SK-N-SH treated with all-trans-retinoic acid at 6 μM for 48 hours (cell line): ENCODE measurements at regions not wholly inside any gene's neighbourhood (a gene's known extent, or its start where the extent isn't known, plus 50 kb on each side); places are given as distances from the start of the nearest gene placed in this dataset.

Source experiments
- ATAC-seq: fragments of 200-7000 bp; cut with Tn5 transposase; 3 replicates; pipeline ENCODE4 v1.9.1; 2020; ENCODE audit warnings: mild to moderate bottlenecking, moderate library complexity
- ARNTL ChIP-seq: fragments of 450-650 bp; formaldehyde crosslinking; IDR thresholded peaks from 2 replicates; pipeline ENCODE4 v1.5.0; 2020; ENCODE audit warnings: low read depth, mild to moderate bottlenecking, moderate library complexity, borderline replicate concordance
- BACH2 ChIP-seq: fragments of 250-450 bp; sonication (Bioruptor Pico); IDR thresholded peaks from 2 replicates; pipeline ENCODE4 v1.9.0; 2021; ENCODE audit warnings: mild to moderate bottlenecking, borderline replicate concordance
- CSDC2 ChIP-seq: fragments of 250-450 bp; sonication (Bioruptor Pico); IDR thresholded peaks from 2 replicates; pipeline ENCODE4 v1.5.0; 2020; ENCODE audit warnings: mild to moderate bottlenecking, moderate library complexity
- ESRRG ChIP-seq: fragments of 250-450 bp; sonication (Bioruptor Pico); IDR thresholded peaks from 2 replicates; pipeline ENCODE4 v1.6.1; 2021; ENCODE audit warnings: mild to moderate bottlenecking
- GLIS3 ChIP-seq: fragments of 250-450 bp; sonication (Bioruptor Pico); IDR thresholded peaks from 2 replicates; pipeline ENCODE4 v1.5.0; 2020; ENCODE audit warnings: mild to moderate bottlenecking, moderate library complexity
- ISL1 ChIP-seq: fragments of 250-450 bp; sonication (Bioruptor Pico); IDR thresholded peaks from 2 replicates; pipeline ENCODE4 v2.1.2; 2022; ENCODE audit warnings: mild to moderate bottlenecking, moderate library complexity
- POU6F1 ChIP-seq: fragments of 250-450 bp; sonication (Bioruptor Pico); IDR thresholded peaks from 2 replicates; pipeline ENCODE4 v1.8.0; 2021; ENCODE audit warnings: low read depth, mild to moderate bottlenecking, moderate library complexity, borderline replicate concordance
- PPARA ChIP-seq: fragments of 250-450 bp; sonication (Bioruptor Pico); IDR thresholded peaks from 2 replicates; pipeline ENCODE4 v1.5.0; 2020; ENCODE audit warnings: mild to moderate bottlenecking, borderline replicate concordance
- RARB ChIP-seq: fragments of 250-450 bp; sonication (Bioruptor Pico); IDR thresholded peaks from 2 replicates; pipeline ENCODE4 v1.8.0; 2021; ENCODE audit warnings: mild to moderate bottlenecking, moderate library complexity
- SNAI2 ChIP-seq: fragments of 250-450 bp; sonication (Bioruptor Pico); IDR thresholded peaks from 2 replicates; pipeline ENCODE4 v1.5.0; 2020; ENCODE audit warnings: mild to moderate bottlenecking, moderate library complexity
- TCF4 ChIP-seq: fragments of 250-450 bp; sonication (Bioruptor Pico); IDR thresholded peaks from 2 replicates; pipeline ENCODE4 v1.8.0; 2021; ENCODE audit warnings: mild to moderate bottlenecking, moderate library complexity, borderline replicate concordance
- TOX ChIP-seq: fragments of 250-450 bp; sonication (Bioruptor Pico); IDR thresholded peaks from 2 replicates; pipeline ENCODE4 v1.8.0; 2021; ENCODE audit warnings: mild to moderate bottlenecking, moderate library complexity, borderline replicate concordance
- ZC3H10 ChIP-seq: fragments of 250-450 bp; sonication (Bioruptor Pico); IDR thresholded peaks from 2 replicates; pipeline ENCODE4 v1.5.1; 2021; ENCODE audit warnings: mild to moderate bottlenecking, moderate library complexity
- ZFP3 ChIP-seq: fragments of 250-450 bp; sonication (Bioruptor Pico); IDR thresholded peaks from 2 replicates; pipeline ENCODE4 v1.5.0; 2020; ENCODE audit warnings: mild to moderate bottlenecking, moderate library complexity
- ZFP30 ChIP-seq: fragments of 450-650 bp; formaldehyde crosslinking; IDR thresholded peaks from 2 replicates; pipeline ENCODE4 v1.5.0; 2022; ENCODE audit warnings: mild to moderate bottlenecking, moderate library complexity
- ZNF565 ChIP-seq: fragments of 450-650 bp; formaldehyde crosslinking; conservative IDR thresholded peaks from 2 replicates; pipeline ENCODE4 v1.5.0; 2020; ENCODE audit warnings: low read depth, mild to moderate bottlenecking, moderate library complexity
- ZNF70 ChIP-seq: fragments of 450-650 bp; formaldehyde crosslinking; IDR thresholded peaks from 2 replicates; pipeline ENCODE4 v1.5.0; 2020; ENCODE audit warnings: mild to moderate bottlenecking, moderate library complexity
- ZNF8 ChIP-seq: fragments of 450-650 bp; formaldehyde crosslinking; IDR thresholded peaks from 2 replicates; pipeline ENCODE4 v1.5.0; 2020; ENCODE audit warnings: mild to moderate bottlenecking, moderate library complexity
- TF ChIP-seq, protein P1 (sequence below): fragments of 250-450 bp; sonication (Bioruptor Pico); IDR thresholded peaks from 2 replicates; pipeline ENCODE4 v1.5.1; 2021; ENCODE audit warnings: mild to moderate bottlenecking, moderate library complexity
- TF ChIP-seq, protein P2 (sequence below): fragments of 250-450 bp; sonication (Bioruptor Pico); IDR thresholded peaks from 2 replicates; pipeline ENCODE4 v1.5.0; 2020; ENCODE audit warnings: mild to moderate bottlenecking, moderate library complexity

GRCh38 chr9:20197976-20198685 is 409.3 kb upstream of the SLC24A2 start:
- no peak for ATAC-seq
- TF ChIP-seq ESRRG (CRISPR knock-in tag) (no peak), TOX (CRISPR knock-in tag) (no peak), ZNF70 (CRISPR knock-in tag) (no peak), RARB (CRISPR knock-in tag) (no peak), ZNF8 (CRISPR knock-in tag) (no peak), SNAI2 (no peak), ZNF565 (CRISPR knock-in tag) (no peak), ARNTL (no peak), ZFP3 (no peak), BACH2 (CRISPR knock-in tag) (no peak), ZFP30 (CRISPR knock-in tag) (no peak), POU6F1 (CRISPR knock-in tag) (no peak), GLIS3 (CRISPR knock-in tag) (no peak), PPARA (CRISPR knock-in tag) (no peak), ZC3H10 (CRISPR knock-in tag) (no peak)
- TF ChIP-seq, protein P1, sequence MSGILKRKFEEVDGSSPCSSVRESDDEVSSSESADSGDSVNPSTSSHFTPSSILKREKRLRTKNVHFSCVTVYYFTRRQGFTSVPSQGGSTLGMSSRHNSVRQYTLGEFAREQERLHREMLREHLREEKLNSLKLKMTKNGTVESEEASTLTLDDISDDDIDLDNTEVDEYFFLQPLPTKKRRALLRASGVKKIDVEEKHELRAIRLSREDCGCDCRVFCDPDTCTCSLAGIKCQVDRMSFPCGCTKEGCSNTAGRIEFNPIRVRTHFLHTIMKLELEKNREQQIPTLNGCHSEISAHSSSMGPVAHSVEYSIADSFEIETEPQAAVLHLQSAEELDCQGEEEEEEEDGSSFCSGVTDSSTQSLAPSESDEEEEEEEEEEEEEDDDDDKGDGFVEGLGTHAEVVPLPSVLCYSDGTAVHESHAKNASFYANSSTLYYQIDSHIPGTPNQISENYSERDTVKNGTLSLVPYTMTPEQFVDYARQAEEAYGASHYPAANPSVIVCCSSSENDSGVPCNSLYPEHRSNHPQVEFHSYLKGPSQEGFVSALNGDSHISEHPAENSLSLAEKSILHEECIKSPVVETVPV (CRISPR knock-in tag): no peak
- TF ChIP-seq, protein P2, sequence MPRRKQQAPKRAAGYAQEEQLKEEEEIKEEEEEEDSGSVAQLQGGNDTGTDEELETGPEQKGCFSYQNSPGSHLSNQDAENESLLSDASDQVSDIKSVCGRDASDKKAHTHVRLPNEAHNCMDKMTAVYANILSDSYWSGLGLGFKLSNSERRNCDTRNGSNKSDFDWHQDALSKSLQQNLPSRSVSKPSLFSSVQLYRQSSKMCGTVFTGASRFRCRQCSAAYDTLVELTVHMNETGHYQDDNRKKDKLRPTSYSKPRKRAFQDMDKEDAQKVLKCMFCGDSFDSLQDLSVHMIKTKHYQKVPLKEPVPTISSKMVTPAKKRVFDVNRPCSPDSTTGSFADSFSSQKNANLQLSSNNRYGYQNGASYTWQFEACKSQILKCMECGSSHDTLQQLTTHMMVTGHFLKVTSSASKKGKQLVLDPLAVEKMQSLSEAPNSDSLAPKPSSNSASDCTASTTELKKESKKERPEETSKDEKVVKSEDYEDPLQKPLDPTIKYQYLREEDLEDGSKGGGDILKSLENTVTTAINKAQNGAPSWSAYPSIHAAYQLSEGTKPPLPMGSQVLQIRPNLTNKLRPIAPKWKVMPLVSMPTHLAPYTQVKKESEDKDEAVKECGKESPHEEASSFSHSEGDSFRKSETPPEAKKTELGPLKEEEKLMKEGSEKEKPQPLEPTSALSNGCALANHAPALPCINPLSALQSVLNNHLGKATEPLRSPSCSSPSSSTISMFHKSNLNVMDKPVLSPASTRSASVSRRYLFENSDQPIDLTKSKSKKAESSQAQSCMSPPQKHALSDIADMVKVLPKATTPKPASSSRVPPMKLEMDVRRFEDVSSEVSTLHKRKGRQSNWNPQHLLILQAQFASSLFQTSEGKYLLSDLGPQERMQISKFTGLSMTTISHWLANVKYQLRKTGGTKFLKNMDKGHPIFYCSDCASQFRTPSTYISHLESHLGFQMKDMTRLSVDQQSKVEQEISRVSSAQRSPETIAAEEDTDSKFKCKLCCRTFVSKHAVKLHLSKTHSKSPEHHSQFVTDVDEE (CRISPR knock-in tag): no peak

DNA sequence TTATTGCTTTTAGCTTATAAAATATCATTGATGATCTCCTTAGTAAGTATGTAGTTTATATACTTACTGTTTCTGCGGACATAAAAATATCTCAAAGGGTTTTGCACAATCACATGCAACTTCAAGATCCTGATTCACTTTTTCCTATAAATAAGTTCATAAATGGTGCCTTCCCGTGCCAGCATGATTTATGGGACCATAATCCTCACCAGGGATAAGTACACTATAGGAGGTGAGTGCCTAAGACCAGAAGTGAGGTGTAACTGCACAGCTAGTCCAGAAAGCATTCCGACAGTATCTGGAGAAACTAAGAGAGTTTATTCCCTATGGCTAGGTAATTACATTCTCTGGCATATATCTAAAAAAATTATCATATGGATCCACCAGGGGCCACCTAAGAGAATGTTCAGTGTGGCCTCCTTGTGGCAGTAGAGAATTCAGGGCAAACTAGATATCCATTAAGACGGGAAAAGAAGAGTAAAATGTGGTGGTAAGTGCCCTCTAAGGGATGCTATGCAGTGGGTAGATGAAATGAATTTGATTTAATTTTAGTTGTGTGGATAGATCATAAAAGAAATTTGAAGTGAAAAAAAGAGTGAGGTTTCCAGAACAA is 402.5 kb upstream of the SLC24A2 start:
- no peak for ATAC-seq
- TF ChIP-seq ZFP30 (CRISPR knock-in tag): no peak
- no peak for TF ChIP-seq ZNF565 (CRISPR knock-in tag)
- no peak for TF ChIP-seq BACH2 (CRISPR knock-in tag)
- TF ChIP-seq, all 23 proteins: peak for 0

DNA sequence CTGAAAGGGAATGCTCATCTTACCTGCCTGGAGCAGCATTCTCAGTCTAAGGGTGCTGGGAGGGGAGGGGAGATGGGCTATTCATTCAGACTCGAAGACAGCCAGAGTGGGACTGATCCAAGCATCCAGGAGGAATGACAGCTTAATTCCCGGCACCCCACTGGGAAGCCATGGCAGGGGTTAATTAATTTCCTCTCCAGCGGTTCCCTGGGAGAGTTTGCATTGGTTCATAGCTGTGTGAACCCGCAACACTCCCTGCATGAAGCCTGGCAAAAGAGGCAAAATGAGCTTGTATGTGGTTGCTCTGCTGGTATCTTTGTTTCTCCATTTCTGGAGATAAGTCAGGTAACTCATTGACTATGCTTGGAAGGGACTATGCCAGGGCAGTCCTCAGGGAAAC is 401.0 kb upstream of the SLC24A2 start:
- TF ChIP-seq ESRRG (CRISPR knock-in tag) (no peak), ZFP30 (CRISPR knock-in tag) (no peak), ZC3H10 (CRISPR knock-in tag) (no peak), ZFP3 (no peak), TOX (CRISPR knock-in tag) (no peak), ZNF8 (CRISPR knock-in tag) (no peak), GLIS3 (CRISPR knock-in tag) (no peak)
- no peak for ATAC-seq

GRCh38 chr9:20188616-20189369 is 400.0 kb upstream of the SLC24A2 start:
- ATAC-seq: no peak
- TF ChIP-seq ISL1 (CRISPR knock-in tag) (no peak), ZFP30 (CRISPR knock-in tag) (no peak), ARNTL (no peak), PPARA (CRISPR knock-in tag) (no peak), SNAI2 (no peak), GLIS3 (CRISPR knock-in tag) (no peak), ZNF8 (CRISPR knock-in tag) (no peak), ZC3H10 (CRISPR knock-in tag) (no peak), POU6F1 (CRISPR knock-in tag) (no peak), RARB (CRISPR knock-in tag) (no peak), TCF4 (CRISPR knock-in tag) (no peak), CSDC2 (no peak), ZFP3 (no peak)
- TF ChIP-seq, protein P1 (CRISPR knock-in tag): no peak
- TF ChIP-seq, protein P2 (CRISPR knock-in tag): no peak
